GM12878 (cell line): ENCODE measurements at regions not wholly inside any gene's neighbourhood (a gene's known extent, or its start where the extent isn't known, plus 50 kb on each side); places are given as distances from the start of the nearest gene placed in this dataset.

Experiments
- ATAC-seq: fragments of 200-7000 bp; cut with Tn5 transposase; 3 replicates; pipeline ENCODE4 v1.9.1; 2020; ENCODE audit warnings: mild to moderate bottlenecking, moderate library complexity
- BruUV-seq: library from RNA; stranded (reverse); fragments of 400-500 nt; replicated peaks from 2 replicates; lab custom pipeline; 2021; lab: Mats Ljungman, UMichigan
- CTCF ChIA-PET: fragments of 300-600 bp; sonication (Branson Sonifier 250); formaldehyde crosslinking; extraction: SDS; loops from one replicate; lab custom pipeline; 2021; ENCODE audit warnings: inconsistent platforms; lab: Yijun Ruan, JAX
- POLR2A ChIA-PET: fragments of 350-600 bp; formaldehyde crosslinking; extraction: SDS; loops from one replicate; lab custom pipeline; 2021; ENCODE audit warnings: inconsistent platforms; lab: Charles Lee
- RAD21 ChIA-PET: fragments of 300-600 bp; sonication (Branson Sonifier 250); formaldehyde crosslinking; loops from one replicate; lab custom pipeline; 2023; ENCODE audit warnings: antibody characterized with exemption; ENCODE audit not compliant: unreplicated experiment; lab: Charles Lee
- SMC1A ChIA-PET: fragments of 300-600 bp; sonication (Branson Sonifier 250); formaldehyde crosslinking; loops from one replicate; lab custom pipeline; 2023; ENCODE audit not compliant: unreplicated experiment, uncharacterized antibody; lab: Charles Lee
- DNase-seq: peaks from one replicate; pipeline ENCODE4 v3.0.0-alpha.2; 2011; ENCODE audit warnings: low read depth, low spot score
- FAIRE-seq: peaks from 3 replicates; lab custom pipeline; 2011; peaks lifted over from hg19 to GRCh38; lab: Jason Lieb, UNC
- H2AFZ ChIP-seq: 2 replicates; pipeline ENCODE4 v1.6.0; 2011; ENCODE audit warnings: low read depth, low read length, control low read depth; ENCODE audit not compliant: control insufficient read depth
- H3K27ac ChIP-seq: 2 replicates; pipeline ENCODE4 v1.5.1; 2011; ENCODE audit warnings: control low read depth; ENCODE audit not compliant: control insufficient read depth, insufficient read depth
- H3K27me3 ChIP-seq, 2 experiments: replicated peaks in 1 of 2; 2 replicates each; pipeline versions ENCODE4 v1.6.0 to v1.6.1; 2011; ENCODE audit warnings: low read length in 1 of 2; ENCODE audit not compliant: control insufficient read depth in 2 of 2, insufficient read depth in 2 of 2
- H3K36me3 ChIP-seq, 2 experiments: 2 replicates each; pipeline ENCODE4 v1.5.1; 2011; ENCODE audit warnings: low read length in 1 of 2; ENCODE audit not compliant: control insufficient read depth in 2 of 2, insufficient read depth in 2 of 2
- H3K4me1 ChIP-seq: 2 replicates; pipeline ENCODE4 v1.6.1; 2011; ENCODE audit warnings: mild to moderate bottlenecking, low read length, moderate library complexity, mixed read lengths; ENCODE audit not compliant: control insufficient read depth, insufficient read depth
- H3K4me2 ChIP-seq: 2 replicates; pipeline ENCODE4 v1.6.0; 2011; ENCODE audit warnings: control low read depth; ENCODE audit not compliant: control insufficient read depth, insufficient read depth
- H3K4me3 ChIP-seq: fragments of 200-600 bp; sonication (generic); 2 replicates; pipeline ENCODE4 v1.5.1; 2016
- H3K79me2 ChIP-seq: 2 replicates; pipeline ENCODE4 v1.6.0; 2011; ENCODE audit warnings: low read length; ENCODE audit not compliant: control insufficient read depth, insufficient read depth
- H3K9ac ChIP-seq: 2 replicates; pipeline ENCODE4 v1.8.0; 2011; ENCODE audit warnings: low read length, control low read depth, mixed read lengths; ENCODE audit not compliant: control insufficient read depth, insufficient read depth
- H3K9me3 ChIP-seq: replicated peaks from 3 replicates; pipeline ENCODE4 v1.5.1; 2011; ENCODE audit warnings: mild to moderate bottlenecking, low read length; ENCODE audit not compliant: control insufficient read depth, insufficient read depth
- H4K20me1 ChIP-seq: 2 replicates; pipeline ENCODE4 v1.6.0; 2011; ENCODE audit not compliant: control insufficient read depth, insufficient read depth
- ATF7 ChIP-seq: fragments of 450-650 bp; IDR thresholded peaks from 2 replicates; pipeline ENCODE4 v1.6.1; 2016; ENCODE audit warnings: low read depth, mild to moderate bottlenecking
- HDAC6 ChIP-seq: fragments of 200-600 bp; sonication (generic); IDR thresholded peaks from one replicate; pipeline ENCODE4 v1.8.0; 2017; ENCODE audit warnings: antibody characterized with exemption; ENCODE audit not compliant: unreplicated experiment
- HDGF ChIP-seq: fragments of 450-650 bp; IDR thresholded peaks from 2 replicates; pipeline ENCODE4 v1.6.1; 2016; ENCODE audit warnings: antibody characterized with exemption
- NRF1 ChIP-seq: conservative IDR thresholded peaks from 2 replicates; pipeline ENCODE4 v1.6.1; 2011; ENCODE audit warnings: mild to moderate bottlenecking, low read depth, low read length, improper control_type of control experiment
- RAD51 ChIP-seq: fragments of 450-650 bp; IDR thresholded peaks from 2 replicates; pipeline ENCODE4 v1.6.1; 2016; ENCODE audit warnings: moderate library complexity, mild to moderate bottlenecking, inconsistent platforms
- RUNX3 ChIP-seq: IDR thresholded peaks from 2 replicates; pipeline ENCODE4 v1.6.1; 2012; ENCODE audit warnings: low read length, inconsistent platforms
- SIX5 ChIP-seq: IDR thresholded peaks from 2 replicates; pipeline ENCODE4 v1.6.1; 2011; ENCODE audit warnings: mild to moderate bottlenecking, low read depth, low read length, moderate library complexity; ENCODE audit not compliant: severe bottlenecking
- SMAD1 ChIP-seq: fragments of 450-650 bp; IDR thresholded peaks from 2 replicates; pipeline ENCODE4 v1.6.1; 2018; ENCODE audit warnings: mild to moderate bottlenecking, low read depth; ENCODE audit not compliant: partially characterized antibody
- ZNF274 ChIP-seq: IDR thresholded peaks from one replicate; pipeline ENCODE4 v1.8.0; 2011; ENCODE audit not compliant: insufficient read length, insufficient read depth
- ZNF687 ChIP-seq: fragments of 450-650 bp; IDR thresholded peaks from 2 replicates; pipeline ENCODE4 v1.6.1; 2017; ENCODE audit warnings: mild to moderate bottlenecking, moderate library complexity
- WGBS: methylation state at CpG from one replicate; pipeline ENCODE4 v1.1.6; 2016; ENCODE audit warnings: low lambda C conversion rate; ENCODE audit not compliant: insufficient replicate concordance, insufficient coverage; ENCODE audit errors: missing lambda C conversion rate; 5-methylcytosine and 5-hydroxymethylcytosine counted together
- in situ Hi-C: fragments of 300-500 bp; cut with MboI; formaldehyde crosslinking; loops from 9 replicates; pipeline ENCODE4 v1.14.3; 2018; ENCODE audit warnings: mixed read lengths
- intact Hi-C: fragments of 100-400 bp; cut with micrococcal nuclease; formaldehyde crosslinking; loops from one replicate; pipeline ENCODE4 v1.14.2; 2022; ENCODE audit not compliant: unreplicated experiment

DNA sequence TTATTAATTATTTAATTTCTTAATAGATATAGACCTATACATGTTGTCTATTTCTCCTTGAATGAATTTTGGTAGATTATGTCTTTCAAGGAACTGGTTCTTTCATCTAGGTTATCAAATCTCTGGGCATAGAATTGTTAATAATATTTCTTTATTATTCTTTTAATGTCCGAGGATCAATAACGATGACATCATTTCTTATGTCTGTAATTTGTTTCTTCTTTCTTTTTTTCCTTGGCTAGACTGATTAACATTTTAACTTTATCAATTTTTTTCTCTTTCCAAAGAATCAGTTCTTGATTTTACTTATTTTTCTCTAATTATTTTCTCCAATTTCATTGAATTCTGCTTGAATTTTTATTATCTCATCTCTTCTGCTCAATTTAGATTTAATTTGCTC lies 156.0 kb downstream of the ISL1 start:
- FAIRE-seq (no peak), ATAC-seq (no peak)
- SMC1A ChIA-PET = no interaction called here

DNA sequence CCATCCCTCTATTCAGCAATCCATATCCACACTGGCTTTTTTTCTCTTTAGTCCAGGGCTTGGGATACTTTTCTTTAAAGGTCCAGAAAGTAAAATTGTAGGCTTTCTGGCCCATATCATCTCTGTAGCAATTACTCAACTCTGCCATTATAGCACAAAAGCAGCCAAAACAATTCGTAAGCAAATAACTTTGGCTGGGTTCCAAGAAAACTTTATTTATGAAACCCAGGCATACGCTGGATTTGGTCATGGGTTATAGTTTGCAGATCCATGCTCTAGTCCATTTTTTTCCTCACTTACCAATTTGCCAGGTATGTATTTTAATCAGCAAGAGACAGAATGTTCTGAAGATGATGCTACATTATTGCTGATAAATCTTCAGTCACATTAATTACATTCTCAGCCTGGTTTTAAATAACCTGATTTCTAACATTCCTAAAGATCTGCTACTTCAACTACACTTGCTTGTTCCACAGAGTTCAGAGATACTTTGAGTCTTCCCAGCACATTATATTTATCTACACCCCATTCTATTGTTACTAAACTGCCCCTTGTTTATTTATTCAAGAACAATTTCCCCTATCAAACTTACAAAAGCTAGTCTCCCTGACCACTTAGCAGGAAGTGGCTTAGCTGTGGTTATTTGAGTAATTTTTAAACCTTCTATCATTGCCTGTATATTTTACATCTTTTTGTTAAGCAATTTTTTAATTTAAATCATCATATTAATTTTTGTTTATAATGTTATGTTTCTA lies 161.0 kb downstream of the ISL1 start:
- FAIRE-seq = no peak
- POLR2A ChIA-PET = no interaction called here
- TF ChIP-seq HDGF (no peak), RUNX3 (no peak), ZNF687 (no peak), NRF1 (no peak), ZNF274 (no peak), RAD51 (no peak), SIX5 (no peak), SMAD1 (no peak)

More for the DNA sequence above, 156.0 kb downstream of the ISL1 start:
- 71% methylated on average over 2 of the region's 2 CpGs for WGBS
- BruUV-seq = no TSS peak
- DNase-seq = no peak
- ChIA-PET RAD21 (no interaction called here), CTCF (no interaction called here), POLR2A (no interaction called here)
- no peaks in the 10 kb centered on the region for H3K27me3 ChIP-seq
- H3K79me2 ChIP-seq = no peaks in the 10 kb centered on the region
- H3K27ac ChIP-seq = no peak overlapping the region
- no peak overlapping the region for H3K9ac ChIP-seq
- TF ChIP-seq ATF7 (peak; percentile 69), HDAC6 (no peak)
- TF ChIP-seq, all 136 proteins: peak for 1
- Histone ChIP-seq H3K4me3 (no peak overlapping the region), H3K36me3 (no peaks in the 10 kb centered on the region), H2AFZ (no peak overlapping the region), H3K4me1 (no peaks in the 10 kb centered on the region), H3K9me3 (no peaks in the 10 kb centered on the region), H3K4me2 (no peak overlapping the region), H4K20me1 (no peaks in the 10 kb centered on the region)
- in situ Hi-C loops = no loop called here
- intact Hi-C loops = no loop called here

More for the DNA sequence above, 161.0 kb downstream of the ISL1 start:
- no peak overlapping the region for H3K9ac ChIP-seq
- in situ Hi-C loops = no loop called here
- ATAC-seq = no peak
- no peak overlapping the region for H2AFZ ChIP-seq
- H3K4me1 ChIP-seq = no peaks in the 10 kb centered on the region
- WGBS = 23% methylated on average over 2 of the region's 2 CpGs
- no peaks in the 10 kb centered on the region for H4K20me1 ChIP-seq
- H3K4me2 ChIP-seq = no peak overlapping the region
- H3K36me3 ChIP-seq = no peaks in the 10 kb centered on the region
- CTCF ChIA-PET = no interaction called here
- intact Hi-C loops = no loop called here
- no peak overlapping the region for H3K27ac ChIP-seq
- no peaks in the 10 kb centered on the region for H3K27me3 ChIP-seq
- no TSS peak for BruUV-seq
- RAD21 ChIA-PET = no interaction called here
- DNase-seq = no peak
- H3K4me3 ChIP-seq = no peak overlapping the region
- SMC1A ChIA-PET = no interaction called here
- no peaks in the 10 kb centered on the region for H3K79me2 ChIP-seq
- no peaks in the 10 kb centered on the region for H3K9me3 ChIP-seq
